Progenitor cell of endocrine pancreas (in vitro differentiated cells): ENCODE measurements at regions not wholly inside any gene's neighbourhood (a gene's known extent, or its start where the extent isn't known, plus 50 kb on each side); places are given as distances from the start of the nearest gene placed in this dataset.

Source experiments
- DNase-seq: peaks from one replicate; pipeline ENCODE4 v3.0.0; 2021; ENCODE audit warnings: low spot score; ENCODE audit not compliant: unreplicated experiment
- H3K27ac Mint-ChIP-seq: 2 replicates; pipeline ENCODE4 v1.8.0; 2021; ENCODE audit warnings: mild to moderate bottlenecking, moderate library complexity, mixed read lengths
- H3K27me3 Mint-ChIP-seq: 2 replicates; pipeline ENCODE4 v1.8.0; 2021; ENCODE audit warnings: mixed read lengths
- H3K36me3 Mint-ChIP-seq: 2 replicates; pipeline ENCODE4 v1.8.0; 2022; ENCODE audit warnings: mixed read lengths; ENCODE audit not compliant: insufficient read depth
- H3K4me1 Mint-ChIP-seq: 2 replicates; pipeline ENCODE4 v1.8.0; 2021; ENCODE audit warnings: low read depth, mixed read lengths
- H3K4me3 Mint-ChIP-seq: 2 replicates; pipeline ENCODE4 v1.8.0; 2021; ENCODE audit warnings: low read depth, mild to moderate bottlenecking, moderate library complexity, mixed read lengths
- H3K9me3 Mint-ChIP-seq: 2 replicates; pipeline ENCODE4 v1.8.0; 2021; ENCODE audit warnings: low read depth, mixed read lengths
- CTCF ChIP-seq: fragments of 200-600 bp; sonication (generic); IDR thresholded peaks from one replicate; pipeline ENCODE4 v1.5.0; 2021; ENCODE audit warnings: antibody characterized with exemption, mild to moderate bottlenecking; ENCODE audit not compliant: unreplicated experiment

GRCh38 chr4:129167640-129168260, 71.8 kb downstream of the C4orf33 start:
- Mint-ChIP-seq H3K9me3 (peaks cover 2% of the 10 kb centered on the region), H3K27ac (no peak overlapping the region), H3K27me3 (peaks cover 9% of the 10 kb centered on the region), H3K36me3 (no peaks in the 10 kb centered on the region), H3K4me3 (peak overlapping the region; percentile 7), H3K4me1 (peaks cover 3% of the 10 kb centered on the region)
- DNase-seq, result peak; percentile 21
- TF ChIP-seq CTCF, result peak; percentile 51

- DNase-seq, result no peak
- Mint-ChIP-seq H3K27ac (no peak overlapping the region), H3K36me3 (no peaks in the 10 kb centered on the region), H3K4me3 (no peak overlapping the region), H3K9me3 (peaks cover 3% of the 10 kb centered on the region), H3K4me1 (peaks cover 2% of the 10 kb centered on the region), H3K27me3 (peaks cover 2% of the 10 kb centered on the region)
- no peak for TF ChIP-seq CTCF
Observed at GRCh38 chr4:129172181-129172580, 76.2 kb downstream of the C4orf33 start.

- TF ChIP-seq CTCF, result no peak
- H3K27me3 Mint-ChIP-seq, result no peaks in the 10 kb centered on the region
- DNase-seq, result no peak
- no peaks in the 10 kb centered on the region for H3K4me1 Mint-ChIP-seq
- H3K27ac Mint-ChIP-seq, result no peak overlapping the region
- H3K4me3 Mint-ChIP-seq, result no peak overlapping the region
- H3K9me3 Mint-ChIP-seq, result peaks cover 3% of the 10 kb centered on the region
- no peaks in the 10 kb centered on the region for H3K36me3 Mint-ChIP-seq
Observed at GRCh38 chr4:129176864-129177263, 80.9 kb downstream of the C4orf33 start.

GRCh38 chr4:129179276-129179675, 83.3 kb downstream of the C4orf33 start:
- TF ChIP-seq CTCF, result no peak
- Mint-ChIP-seq H3K4me3 (no peak overlapping the region), H3K27me3 (no peaks in the 10 kb centered on the region), H3K4me1 (no peaks in the 10 kb centered on the region), H3K36me3 (no peaks in the 10 kb centered on the region), H3K27ac (no peak overlapping the region), H3K9me3 (no peaks in the 10 kb centered on the region)
- DNase-seq, result no peak

- DNase-seq, result no peak
- no peaks in the 10 kb centered on the region for H3K27me3 Mint-ChIP-seq
- H3K4me1 Mint-ChIP-seq, result peaks cover 5% of the 10 kb centered on the region
- no peak overlapping the region for H3K27ac Mint-ChIP-seq
- TF ChIP-seq CTCF, result no peak
- H3K36me3 Mint-ChIP-seq, result no peaks in the 10 kb centered on the region
- H3K9me3 Mint-ChIP-seq, result peaks cover 5% of the 10 kb centered on the region
- no peak overlapping the region for H3K4me3 Mint-ChIP-seq
Observed at GRCh38 chr4:129189630-129190029, 93.7 kb downstream of the C4orf33 start.
